Endothelial cell of umbilical vein (primary cell): ENCODE measurements at regions not wholly inside any gene's neighbourhood (a gene's known extent, or its start where the extent isn't known, plus 50 kb on each side); places are given as distances from the start of the nearest gene placed in this dataset.

Experiments
- BruUV-seq: library from RNA; stranded (reverse); fragments of 400-500 nt; replicated peaks from 2 replicates; lab custom pipeline; 2021; lab: Mats Ljungman, UMichigan
- CTCF ChIA-PET: fragments of 300-600, 350-600 bp; sonication (Branson Sonifier 250); formaldehyde crosslinking; loops from one replicate; lab custom pipeline; 2021; ENCODE audit warnings: antibody characterized with exemption, inconsistent platforms; lab: Charles Lee
- POLR2A ChIA-PET: fragments of 300-600, 350-600 bp; sonication (Branson Sonifier 250); formaldehyde crosslinking; loops from one replicate; lab custom pipeline; 2021; ENCODE audit warnings: antibody characterized with exemption, inconsistent platforms; lab: Charles Lee
- DNase-seq: peaks from one replicate; pipeline ENCODE4 v3.0.0-alpha.2; 2011; ENCODE audit warnings: low read depth, low spot score
- FAIRE-seq: peaks from 2 replicates; lab custom pipeline; 2011; peaks lifted over from hg19 to GRCh38; lab: Jason Lieb, UNC
- H2AFZ ChIP-seq: 2 replicates; pipeline ENCODE4 v1.6.0; 2012; ENCODE audit warnings: low read depth, low read length, control low read depth, inconsistent platforms
- H3K27ac ChIP-seq: 2 replicates; pipeline ENCODE4 v1.5.1; 2011; ENCODE audit warnings: low read depth, mild to moderate bottlenecking, control low read depth, low read length, moderate library complexity; ENCODE audit not compliant: insufficient read depth
- H3K27me3 ChIP-seq, 2 experiments: 2 replicates each; pipeline versions ENCODE4 v1.6.0 to v1.6.1; 2011; ENCODE audit warnings: low read length in 2 of 2, mixed read lengths in 1 of 2; ENCODE audit not compliant: control insufficient read depth in 2 of 2, insufficient read depth in 2 of 2
- H3K36me3 ChIP-seq, 2 experiments: 2 replicates in 1 of 2; 3 replicates in 1 of 2; pipeline ENCODE4 v1.5.1; 2011; ENCODE audit warnings: low read length in 2 of 2, mild to moderate bottlenecking in 1 of 2, moderate library complexity in 1 of 2; ENCODE audit not compliant: control insufficient read depth in 2 of 2, insufficient read depth in 2 of 2; ENCODE audit errors: extremely low read depth in 1 of 2
- H3K4me1 ChIP-seq: 3 replicates; pipeline ENCODE4 v1.5.1; 2011; ENCODE audit warnings: mild to moderate bottlenecking, low read length; ENCODE audit not compliant: control insufficient read depth, insufficient read depth; ENCODE audit errors: extremely low read depth
- H3K4me2 ChIP-seq: 2 replicates; pipeline ENCODE4 v1.6.1; 2011; ENCODE audit warnings: low read length, control low read depth, mixed read lengths; ENCODE audit not compliant: insufficient read depth
- H3K4me3 ChIP-seq, 3 experiments: fragments of 200-600 bp in 1 of 3; sonication (generic), shearing (Covaris generic) in 1 of 3; replicated peaks in 1 of 3; 2 replicates each; pipeline ENCODE4 v1.5.1; 2011 to 2016; ENCODE audit warnings: control low read depth in 3 of 3, low read length in 3 of 3, mild to moderate bottlenecking in 2 of 3, inconsistent platforms in 1 of 3, low read depth in 1 of 3, moderate library complexity in 1 of 3; ENCODE audit not compliant: insufficient read depth in 1 of 3
- H3K79me2 ChIP-seq: 2 replicates; pipeline ENCODE4 v1.6.0; 2012; ENCODE audit warnings: low read length, inconsistent platforms; ENCODE audit not compliant: control insufficient read depth, insufficient read depth
- H3K9ac ChIP-seq: replicated peaks from 2 replicates; pipeline ENCODE3; 2011; ENCODE audit warnings: low read length, control low read depth; ENCODE audit not compliant: insufficient read depth; ENCODE audit errors: extremely low read depth
- H3K9me1 ChIP-seq: replicated peaks from 3 replicates; pipeline ENCODE4 v1.6.0; 2011; ENCODE audit warnings: mild to moderate bottlenecking, low read length; ENCODE audit not compliant: control insufficient read depth, insufficient read depth; ENCODE audit errors: extremely low read depth
- H3K9me3 ChIP-seq: replicated peaks from 2 replicates; pipeline ENCODE4 v1.5.1; 2012; ENCODE audit warnings: low read length, inconsistent platforms; ENCODE audit not compliant: control insufficient read depth, insufficient read depth
- H4K20me1 ChIP-seq: replicated peaks from 2 replicates; pipeline ENCODE3; 2011; ENCODE audit warnings: mild to moderate bottlenecking, low read length; ENCODE audit not compliant: control insufficient read depth, insufficient read depth; ENCODE audit errors: extremely low read depth
- CTCF ChIP-seq, 2 donors: IDR thresholded peaks; 1 replicate in 1 of 2; 2 replicates in 1 of 2; pipeline ENCODE4 v1.5.1; 2011; ENCODE audit warnings: low read length in 2 of 2, mild to moderate bottlenecking in 2 of 2, moderate library complexity in 2 of 2, control low read depth in 1 of 2, inconsistent platforms in 1 of 2, low read depth in 1 of 2; ENCODE audit not compliant: insufficient read depth in 1 of 2; ENCODE audit errors: extremely low read depth in 1 of 2
- EZH2 ChIP-seq: IDR thresholded peaks from 2 replicates; pipeline ENCODE4 v1.6.1; 2012; ENCODE audit warnings: borderline replicate concordance, low read depth, mild to moderate bottlenecking, moderate library complexity, low read length, inconsistent platforms; ENCODE audit not compliant: severe bottlenecking
- FOS ChIP-seq: IDR thresholded peaks from 2 replicates; pipeline ENCODE4 v1.6.1; 2011; ENCODE audit warnings: mild to moderate bottlenecking, low read length, moderate library complexity, borderline replicate concordance; ENCODE audit not compliant: insufficient read depth
- GATA2 ChIP-seq: IDR thresholded peaks from 2 replicates; pipeline ENCODE4 v1.7.0; 2011; ENCODE audit warnings: low read depth, mild to moderate bottlenecking, moderate library complexity, mixed read lengths, low read length; ENCODE audit not compliant: insufficient read length, insufficient read depth
- JUN ChIP-seq: IDR thresholded peaks from 2 replicates; pipeline ENCODE4 v1.6.1; 2011; ENCODE audit warnings: borderline replicate concordance, low read depth; ENCODE audit not compliant: insufficient read length, insufficient read depth
- MAX ChIP-seq: IDR thresholded peaks from 2 replicates; pipeline ENCODE4 v1.6.1; 2011; ENCODE audit not compliant: insufficient read depth, insufficient read length
- MYC ChIP-seq: IDR thresholded peaks from one replicate; pipeline ENCODE4 v1.6.1; 2011; ENCODE audit warnings: mild to moderate bottlenecking, low read depth, low read length
- POLR2A ChIP-seq: IDR thresholded peaks from 2 replicates; pipeline ENCODE4 v1.6.1; 2012; ENCODE audit warnings: low read depth, mild to moderate bottlenecking, control low read depth, low read length
- POLR2AphosphoS5 ChIP-seq: IDR thresholded peaks from 2 replicates; pipeline ENCODE4 v1.6.1; 2012; ENCODE audit warnings: low read depth, mild to moderate bottlenecking, control low read depth, low read length, moderate library complexity; ENCODE audit not compliant: insufficient read depth
- dilution Hi-C: fragments of 300-500 bp; cut with MboI; formaldehyde crosslinking; loops from one replicate; pipeline ENCODE4 v1.15.0; 2019; ENCODE audit warnings: low sequenced_read_pairs; ENCODE audit not compliant: extremely low pct_ligation_motif_present
- intact Hi-C: fragments of 100-400 bp; cut with micrococcal nuclease; formaldehyde crosslinking; loops from one replicate; pipeline ENCODE4 v1.10.0; 2022

- TF ChIP-seq EZH2 = no peak
- TF ChIP-seq JUN = no peak
- no peak for TF ChIP-seq MYC
- TF ChIP-seq CTCF (IDR thresholded peaks at IDR 0.05; ENCODE audit: extremely low read depth in 1 of 2, insufficient read depth in 1 of 2, low read depth in 1 of 2, low read length in 2 of 2) = no peak
- TF ChIP-seq GATA2 = no peak
- no peak for TF ChIP-seq FOS
- TF ChIP-seq POLR2A = no peak
- TF ChIP-seq POLR2AphosphoS5 = no peak
- no peak for TF ChIP-seq MAX
- Histone ChIP-seq H3K9ac (no peak overlapping the region), H3K79me2 (no peaks in the 10 kb centered on the region), H3K9me1 (no peaks in the 10 kb centered on the region), H3K4me1 (peaks cover 4% of the 10 kb centered on the region), H3K27ac (no peak overlapping the region), H3K36me3 (no peaks in the 10 kb centered on the region), H2AFZ (no peak overlapping the region), H3K27me3 (no peaks in the 10 kb centered on the region), H4K20me1 (no peaks in the 10 kb centered on the region), H3K4me3 (no peak overlapping the region), H3K9me3 (no peaks in the 10 kb centered on the region), H3K4me2 (no peak overlapping the region)
- ChIA-PET CTCF (no interaction called here), POLR2A (no interaction called here)
- no peak for DNase-seq
- no peak for FAIRE-seq
- dilution Hi-C loops = no loop called here
- no TSS peak for BruUV-seq
- intact Hi-C loops = no loop called here
Measured at GRCh38 chr1:200323856-200324400, 85.9 kb downstream of the ZNF281 start.
